Vagina (tissue), 2 donors: ENCODE measurements at regions not wholly inside any gene's neighbourhood (a gene's known extent, or its start where the extent isn't known, plus 50 kb on each side); places are given as distances from the start of the nearest gene placed in this dataset.

Experiments
- POLR2AphosphoS5 ChIP-seq, 2 donors: sonication (generic); formaldehyde crosslinking; IDR thresholded peaks; one replicate each; pipeline ENCODE4 v1.9.0; 2017; ENCODE audit warnings: antibody characterized with exemption in 2 of 2, mild to moderate bottlenecking in 2 of 2, low read depth in 1 of 2; ENCODE audit not compliant: insufficient read depth in 1 of 2
- TF ChIP-seq, protein P1 (sequence below), 3 experiments: fragments of 450-650 bp in 2 of 3; fragments of 200-600 bp in 1 of 3; sonication (generic) in 1 of 3; IDR thresholded peaks; one replicate each; pipeline ENCODE4 v1.5.1; 2017 to 2019; ENCODE audit warnings: antibody characterized with exemption in 3 of 3, mild to moderate bottlenecking in 2 of 3, moderate library complexity in 2 of 3

- TF ChIP-seq, protein P1, sequence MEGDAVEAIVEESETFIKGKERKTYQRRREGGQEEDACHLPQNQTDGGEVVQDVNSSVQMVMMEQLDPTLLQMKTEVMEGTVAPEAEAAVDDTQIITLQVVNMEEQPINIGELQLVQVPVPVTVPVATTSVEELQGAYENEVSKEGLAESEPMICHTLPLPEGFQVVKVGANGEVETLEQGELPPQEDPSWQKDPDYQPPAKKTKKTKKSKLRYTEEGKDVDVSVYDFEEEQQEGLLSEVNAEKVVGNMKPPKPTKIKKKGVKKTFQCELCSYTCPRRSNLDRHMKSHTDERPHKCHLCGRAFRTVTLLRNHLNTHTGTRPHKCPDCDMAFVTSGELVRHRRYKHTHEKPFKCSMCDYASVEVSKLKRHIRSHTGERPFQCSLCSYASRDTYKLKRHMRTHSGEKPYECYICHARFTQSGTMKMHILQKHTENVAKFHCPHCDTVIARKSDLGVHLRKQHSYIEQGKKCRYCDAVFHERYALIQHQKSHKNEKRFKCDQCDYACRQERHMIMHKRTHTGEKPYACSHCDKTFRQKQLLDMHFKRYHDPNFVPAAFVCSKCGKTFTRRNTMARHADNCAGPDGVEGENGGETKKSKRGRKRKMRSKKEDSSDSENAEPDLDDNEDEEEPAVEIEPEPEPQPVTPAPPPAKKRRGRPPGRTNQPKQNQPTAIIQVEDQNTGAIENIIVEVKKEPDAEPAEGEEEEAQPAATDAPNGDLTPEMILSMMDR (IDR thresholded peaks at IDR 0.05): no peak
- TF ChIP-seq POLR2AphosphoS5 (IDR thresholded peaks at IDR 0.05; ENCODE audit: insufficient read depth in 1 of 2, low read depth in 1 of 2): no peak
These were observed 603.1 kb downstream of the POM121L12 start for GRCh38 chr7:53638517-53638916.
